ENCODE measurements at regions not wholly inside any gene's neighbourhood (a gene's known extent, or its start where the extent isn't known, plus 50 kb on each side); places are given as distances from the start of the nearest gene placed in this dataset.

GRCh38 chr2:19228181-19228593, 130.2 kb downstream of the OSR1 start:
- TF ChIP-seq HNRNPH1 (optimal IDR thresholded peaks at IDR 0.05; ENCODE audit: low read depth, low read length) (no peak), PITX1 (CRISPR knock-in tag; IDR thresholded peaks at IDR 0.05) (no peak), EP300 (IDR thresholded peaks at IDR 0.05; ENCODE audit: low read depth in 2 of 2, low read length in 2 of 2) (no peak), EP300 (CRISPR knock-in tag; IDR thresholded peaks at IDR 0.05; ENCODE audit: borderline replicate concordance) (no peak), EZH2 (conservative IDR thresholded peaks at IDR 0.05; ENCODE audit: low read depth, low read length) (no peak), FOXM1 (CRISPR knock-in tag; IDR thresholded peaks at IDR 0.05) (no peak), SAFB2 (CRISPR knock-in tag; IDR thresholded peaks at IDR 0.05; ENCODE audit: borderline replicate concordance, low read depth) (no peak), CCDC6 (CRISPR knock-in tag; IDR thresholded peaks at IDR 0.05) (no peak), MIER3 (CRISPR knock-in tag; IDR thresholded peaks at IDR 0.05; ENCODE audit: borderline replicate concordance) (no peak), ZNF232 (CRISPR knock-in tag; IDR thresholded peaks at IDR 0.05; ENCODE audit: borderline replicate concordance) (no peak), GABPA (IDR thresholded peaks at IDR 0.05; ENCODE audit: low read depth, low read length) (no peak), GABPA (CRISPR knock-in tag; IDR thresholded peaks at IDR 0.05; ENCODE audit: low read depth) (no peak), POLR2AphosphoS5 (IDR thresholded peaks at IDR 0.05; ENCODE audit: low read depth, low read length) (no peak), PTBP1 (IDR thresholded peaks at IDR 0.05; ENCODE audit: low read depth, low read length, poor library complexity, severe bottlenecking) (no peak)
- TF ChIP-seq, protein P1, sequence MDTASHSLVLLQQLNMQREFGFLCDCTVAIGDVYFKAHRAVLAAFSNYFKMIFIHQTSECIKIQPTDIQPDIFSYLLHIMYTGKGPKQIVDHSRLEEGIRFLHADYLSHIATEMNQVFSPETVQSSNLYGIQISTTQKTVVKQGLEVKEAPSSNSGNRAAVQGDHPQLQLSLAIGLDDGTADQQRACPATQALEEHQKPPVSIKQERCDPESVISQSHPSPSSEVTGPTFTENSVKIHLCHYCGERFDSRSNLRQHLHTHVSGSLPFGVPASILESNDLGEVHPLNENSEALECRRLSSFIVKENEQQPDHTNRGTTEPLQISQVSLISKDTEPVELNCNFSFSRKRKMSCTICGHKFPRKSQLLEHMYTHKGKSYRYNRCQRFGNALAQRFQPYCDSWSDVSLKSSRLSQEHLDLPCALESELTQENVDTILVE (CRISPR knock-in tag; IDR thresholded peaks at IDR 0.05), result no peak
- TF ChIP-seq, protein P2, sequence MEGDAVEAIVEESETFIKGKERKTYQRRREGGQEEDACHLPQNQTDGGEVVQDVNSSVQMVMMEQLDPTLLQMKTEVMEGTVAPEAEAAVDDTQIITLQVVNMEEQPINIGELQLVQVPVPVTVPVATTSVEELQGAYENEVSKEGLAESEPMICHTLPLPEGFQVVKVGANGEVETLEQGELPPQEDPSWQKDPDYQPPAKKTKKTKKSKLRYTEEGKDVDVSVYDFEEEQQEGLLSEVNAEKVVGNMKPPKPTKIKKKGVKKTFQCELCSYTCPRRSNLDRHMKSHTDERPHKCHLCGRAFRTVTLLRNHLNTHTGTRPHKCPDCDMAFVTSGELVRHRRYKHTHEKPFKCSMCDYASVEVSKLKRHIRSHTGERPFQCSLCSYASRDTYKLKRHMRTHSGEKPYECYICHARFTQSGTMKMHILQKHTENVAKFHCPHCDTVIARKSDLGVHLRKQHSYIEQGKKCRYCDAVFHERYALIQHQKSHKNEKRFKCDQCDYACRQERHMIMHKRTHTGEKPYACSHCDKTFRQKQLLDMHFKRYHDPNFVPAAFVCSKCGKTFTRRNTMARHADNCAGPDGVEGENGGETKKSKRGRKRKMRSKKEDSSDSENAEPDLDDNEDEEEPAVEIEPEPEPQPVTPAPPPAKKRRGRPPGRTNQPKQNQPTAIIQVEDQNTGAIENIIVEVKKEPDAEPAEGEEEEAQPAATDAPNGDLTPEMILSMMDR (CRISPR knock-in tag; IDR thresholded peaks at IDR 0.05), result no peak
